H1 (cell line): ENCODE measurements at regions not wholly inside any gene's neighbourhood (a gene's known extent, or its start where the extent isn't known, plus 50 kb on each side); places are given as distances from the start of the nearest gene placed in this dataset.

ENCODE experiments used
- CTCF ChIA-PET: fragments of 300-600 bp; sonication (Branson Sonifier 250); formaldehyde crosslinking; loops from one replicate; lab custom pipeline; 2021; ENCODE audit not compliant: partially characterized antibody; lab: Charles Lee
- POLR2A ChIA-PET: fragments of 300-600 bp; sonication (Branson Sonifier 250); formaldehyde crosslinking; loops from one replicate; lab custom pipeline; 2021; ENCODE audit warnings: inconsistent platforms; ENCODE audit not compliant: partially characterized antibody; lab: Charles Lee
- DNase-seq, 2 experiments: peaks; one replicate each; pipeline versions ENCODE4 v3.0.0 to v3.0.0-alpha.2; 2010 to 2022; ENCODE audit warnings: low spot score in 2 of 2, low read depth in 1 of 2, mixed read lengths in 1 of 2
- FAIRE-seq: peaks from 2 replicates; lab custom pipeline; 2011; peaks lifted over from hg19 to GRCh38; lab: Jason Lieb, UNC
- H2AFZ ChIP-seq: 2 replicates; pipeline ENCODE4 v1.8.1; 2012; ENCODE audit warnings: low read length, inconsistent platforms
- H2AK5ac ChIP-seq: 2 replicates; pipeline ENCODE4 v1.6.1; 2013; ENCODE audit warnings: low read depth, low read length
- H2BK120ac ChIP-seq: replicated peaks from 2 replicates; pipeline ENCODE3; 2013; ENCODE audit warnings: low read depth, low read length, inconsistent platforms
- H2BK12ac ChIP-seq: 2 replicates; pipeline ENCODE4 v1.6.1; 2013; ENCODE audit warnings: low read depth, low read length
- H2BK15ac ChIP-seq: 2 replicates; pipeline ENCODE4 v1.6.1; 2013; ENCODE audit warnings: low read length
- H2BK20ac ChIP-seq: 2 replicates; pipeline ENCODE4 v1.6.1; 2013; ENCODE audit warnings: low read length
- H2BK5ac ChIP-seq: 2 replicates; pipeline ENCODE4 v1.6.1; 2013; ENCODE audit warnings: low read depth, low read length
- H3K14ac ChIP-seq: 2 replicates; pipeline ENCODE4 v1.6.1; 2013; ENCODE audit warnings: inconsistent platforms; ENCODE audit not compliant: insufficient read length
- H3K18ac ChIP-seq: 2 replicates; pipeline ENCODE4 v1.6.1; 2013; ENCODE audit warnings: low read length; ENCODE audit errors: extremely low read depth
- H3K23ac ChIP-seq: 2 replicates; pipeline ENCODE4 v1.6.1; 2013; ENCODE audit warnings: inconsistent platforms; ENCODE audit not compliant: insufficient read length
- H3K23me2 ChIP-seq: 2 replicates; pipeline ENCODE4 v1.6.1; 2013; ENCODE audit warnings: low read depth, low read length
- H3K27ac ChIP-seq: 2 replicates; pipeline ENCODE4 v1.6.1; 2011; ENCODE audit warnings: low read depth, low read length, inconsistent platforms
- H3K27me3 ChIP-seq, 4 experiments: replicated peaks in 1 of 4; 1 replicate in 1 of 4; 2 replicates in 3 of 4; pipeline versions ENCODE4 v1.6.1 to v1.8.1; 2011 to 2013; ENCODE audit warnings: low read length in 3 of 4, mild to moderate bottlenecking in 3 of 4, inconsistent platforms in 2 of 4, mixed read lengths in 2 of 4, moderate library complexity in 1 of 4; ENCODE audit not compliant: control insufficient read depth in 3 of 4, insufficient read depth in 3 of 4; ENCODE audit errors: extremely low read depth in 1 of 4
- H3K36me3 ChIP-seq, 4 experiments: 2 replicates each; pipeline versions ENCODE4 v1.6.1 to v1.8.1; 2011 to 2013; ENCODE audit warnings: mild to moderate bottlenecking in 4 of 4, low read length in 3 of 4, moderate library complexity in 2 of 4, control low read depth in 1 of 4, inconsistent platforms in 1 of 4; ENCODE audit not compliant: insufficient read depth in 4 of 4, control insufficient read depth in 2 of 4
- H3K4ac ChIP-seq: replicated peaks from 2 replicates; pipeline ENCODE3; 2013; ENCODE audit warnings: low read length, low read depth, mixed read lengths, inconsistent platforms; ENCODE audit not compliant: insufficient read length
- H3K4me1 ChIP-seq, 4 experiments: replicated peaks in 1 of 4; 1 replicate in 1 of 4; 2 replicates in 3 of 4; pipeline versions ENCODE4 v1.6.1 to v1.8.1; 2011 to 2013; ENCODE audit warnings: low read length in 3 of 4, inconsistent platforms in 2 of 4, mixed read lengths in 1 of 4; ENCODE audit not compliant: insufficient read depth in 4 of 4, control insufficient read depth in 3 of 4
- H3K4me2 ChIP-seq, 2 experiments: 2 replicates each; pipeline versions ENCODE4 v1.6.1 to v1.8.1; 2011 to 2013; ENCODE audit warnings: low read depth in 2 of 2, low read length in 2 of 2, control low read depth in 1 of 2, inconsistent platforms in 1 of 2, mild to moderate bottlenecking in 1 of 2; ENCODE audit not compliant: insufficient read depth in 1 of 2
- H3K4me3 ChIP-seq, 4 experiments: fragments of 200-600, 300-600 bp in 1 of 4; sonication (generic), shearing (Covaris generic), sonication (Bioruptor Twin) in 1 of 4; 2 replicates each; pipeline versions ENCODE4 v1.5.1 to v1.8.1; 2011 to 2016; ENCODE audit warnings: low read length in 4 of 4, low read depth in 3 of 4, control low read depth in 2 of 4, inconsistent platforms in 2 of 4, mild to moderate bottlenecking in 2 of 4, mixed read lengths in 1 of 4, moderate library complexity in 1 of 4; ENCODE audit not compliant: insufficient read depth in 2 of 4; ENCODE audit errors: extremely low read depth in 1 of 4
- H3K56ac ChIP-seq: replicated peaks from 2 replicates; pipeline ENCODE3; 2013; ENCODE audit warnings: low read depth, mild to moderate bottlenecking, mixed read lengths, low read length, inconsistent platforms; ENCODE audit not compliant: insufficient read length
- H3K79me1 ChIP-seq: 2 replicates; pipeline ENCODE4 v1.6.1; 2013; ENCODE audit warnings: low read depth, low read length, control low read depth
- H3K79me2 ChIP-seq, 2 experiments: 2 replicates each; pipeline versions ENCODE4 v1.6.1 to v1.8.1; 2012 to 2013; ENCODE audit warnings: low read length in 2 of 2, mild to moderate bottlenecking in 2 of 2, inconsistent platforms in 1 of 2; ENCODE audit not compliant: insufficient read depth in 2 of 2, control insufficient read depth in 1 of 2
- H3K9ac ChIP-seq, 4 experiments: replicated peaks in 1 of 4; 1 replicate in 1 of 4; 2 replicates in 3 of 4; pipeline versions ENCODE4 v1.6.1 to v1.8.1; 2011 to 2013; ENCODE audit warnings: low read depth in 3 of 4, low read length in 3 of 4, control low read depth in 2 of 4, mild to moderate bottlenecking in 2 of 4, moderate library complexity in 2 of 4, inconsistent platforms in 1 of 4; ENCODE audit errors: extremely low read depth in 1 of 4
- H3K9me3 ChIP-seq, 2 experiments: 2 replicates each; pipeline versions ENCODE4 v1.6.1 to v1.8.1; 2012 to 2013; ENCODE audit warnings: mild to moderate bottlenecking in 2 of 2, moderate library complexity in 2 of 2, control low read depth in 1 of 2, inconsistent platforms in 1 of 2, low read depth in 1 of 2, low read length in 1 of 2, mixed read lengths in 1 of 2; ENCODE audit not compliant: insufficient read depth in 2 of 2
- H4K20me1 ChIP-seq, 2 experiments: replicated peaks in 1 of 2; 2 replicates each; pipeline versions ENCODE3 to v1.8.1; 2011 to 2013; ENCODE audit warnings: inconsistent platforms in 2 of 2, low read length in 2 of 2, mild to moderate bottlenecking in 1 of 2; ENCODE audit not compliant: insufficient read depth in 2 of 2, control insufficient read depth in 1 of 2
- H4K5ac ChIP-seq: 2 replicates; pipeline ENCODE4 v1.6.1; 2013; ENCODE audit warnings: low read length, low read depth, mixed read lengths, inconsistent platforms; ENCODE audit not compliant: insufficient read length
- H4K8ac ChIP-seq: 2 replicates; pipeline ENCODE4 v1.8.0; 2013; ENCODE audit warnings: mild to moderate bottlenecking, moderate library complexity, low read length, inconsistent platforms; ENCODE audit not compliant: insufficient read depth; ENCODE audit errors: extremely low read depth
- H4K91ac ChIP-seq: replicated peaks from 2 replicates; pipeline ENCODE3; 2013; ENCODE audit warnings: low read length, mixed read lengths, inconsistent platforms; ENCODE audit not compliant: insufficient read length
- BACH1 ChIP-seq: IDR thresholded peaks from 2 replicates; pipeline ENCODE4 v1.6.1; 2012; ENCODE audit warnings: low read length, improper control_type of control experiment
- CTCF ChIP-seq, 3 experiments: IDR thresholded peaks; 1 replicate in 2 of 3; 2 replicates in 1 of 3; pipeline versions ENCODE4 v1.5.1 to v1.6.1; 2011; ENCODE audit warnings: low read length in 3 of 3, mild to moderate bottlenecking in 3 of 3, inconsistent platforms in 2 of 3, low read depth in 1 of 3, moderate library complexity in 1 of 3; ENCODE audit not compliant: insufficient read depth in 1 of 3; ENCODE audit errors: control extremely low read depth in 1 of 3
- EGR1 ChIP-seq: IDR thresholded peaks from 2 replicates; pipeline ENCODE4 v1.6.1; 2011; ENCODE audit warnings: low read depth, low read length, borderline replicate concordance
- HDAC2 ChIP-seq, 2 experiments: fragments of 300-600 bp in 1 of 2; sonication (generic) in 1 of 2; IDR thresholded peaks; 2 replicates each; pipeline ENCODE4 v1.6.1; 2011 to 2012; ENCODE audit warnings: low read depth in 2 of 2, low read length in 2 of 2, mild to moderate bottlenecking in 2 of 2, moderate library complexity in 2 of 2, borderline replicate concordance in 1 of 2, inconsistent platforms in 1 of 2
- HDAC6 ChIP-seq: IDR thresholded peaks from one replicate; pipeline ENCODE4 v1.7.1; 2012; ENCODE audit warnings: low read depth, mild to moderate bottlenecking, inconsistent platforms, low read length, moderate library complexity
- MAFK ChIP-seq: IDR thresholded peaks from 2 replicates; pipeline ENCODE4 v1.6.1; 2012; ENCODE audit warnings: low read depth, mild to moderate bottlenecking, improper control_type of control experiment, low read length
- PHF8 ChIP-seq: fragments of 200-600 bp; sonication (generic); conservative IDR thresholded peaks from 2 replicates; pipeline ENCODE4 v1.7.1; 2012; ENCODE audit warnings: low read depth, mild to moderate bottlenecking, inconsistent platforms, low read length, moderate library complexity
- RBBP5 ChIP-seq: IDR thresholded peaks from 2 replicates; pipeline ENCODE4 v1.7.1; 2012; ENCODE audit warnings: low read depth, mild to moderate bottlenecking, inconsistent platforms, low read length, moderate library complexity, borderline replicate concordance
- SP1 ChIP-seq: IDR thresholded peaks from 2 replicates; pipeline ENCODE4 v1.6.1; 2011; ENCODE audit warnings: low read depth, low read length
- TAF1 ChIP-seq: IDR thresholded peaks from 2 replicates; pipeline ENCODE4 v1.6.1; 2011; ENCODE audit warnings: mild to moderate bottlenecking, low read depth, low read length
- TAF7 ChIP-seq: optimal IDR thresholded peaks from 2 replicates; pipeline ENCODE3; 2011; ENCODE audit warnings: low read depth, mild to moderate bottlenecking, inconsistent platforms, low read length, moderate library complexity, borderline replicate concordance
- TCF12 ChIP-seq: IDR thresholded peaks from 2 replicates; pipeline ENCODE4 v1.6.1; 2011; ENCODE audit warnings: low read depth, mild to moderate bottlenecking, low read length
- WGBS, 2 experiments: shearing (Covaris generic) in 1 of 2; methylation state at CpG; one replicate each; pipeline versions ENCODE4 v1.1.6 to v1.1.7; 2013 to 2015; ENCODE audit warnings: low lambda C conversion rate in 2 of 2, mixed read lengths in 2 of 2, inconsistent platforms in 1 of 2, low coverage in 1 of 2, missing lambda C conversion rate in 1 of 2; ENCODE audit not compliant: insufficient replicate concordance in 2 of 2, insufficient coverage in 1 of 2, insufficient read length in 1 of 2; ENCODE audit errors: extremely low coverage in 1 of 2, missing lambda C conversion rate in 1 of 2; 5-methylcytosine and 5-hydroxymethylcytosine counted together
- TF ChIP-seq, protein P1 (sequence below): IDR thresholded peaks from 2 replicates; pipeline ENCODE4 v1.6.1; 2012; ENCODE audit warnings: inconsistent platforms

DNA sequence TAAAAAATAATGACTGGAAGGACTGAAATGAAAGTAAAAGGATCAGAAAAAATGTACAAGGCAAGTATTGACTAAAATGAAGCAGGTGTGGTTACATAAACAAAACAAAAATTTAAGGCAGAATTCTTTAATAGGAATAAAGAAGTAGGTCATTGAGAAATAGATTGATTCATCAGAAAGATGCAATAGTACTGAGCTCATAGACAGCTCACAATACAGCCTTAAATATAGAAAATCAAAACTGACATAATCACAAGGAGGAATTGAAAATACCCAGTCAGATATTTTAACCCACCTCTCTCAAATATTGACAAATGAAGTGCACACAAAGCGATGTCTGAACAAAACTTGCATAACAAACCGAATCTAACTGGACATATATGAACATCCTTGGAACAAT lies 366.8 kb upstream of the DPYD start:
- Histone ChIP-seq H3K4ac (no peak overlapping the region), H2AK5ac (no peak overlapping the region), H3K79me2 (no peaks in the 10 kb centered on the region), H3K4me1 (no peaks in the 10 kb centered on the region), H3K23ac (no peak overlapping the region), H4K91ac (no peak overlapping the region), H4K5ac (no peak overlapping the region), H3K79me1 (no peaks in the 10 kb centered on the region), H3K4me2 (no peak overlapping the region), H3K18ac (no peak overlapping the region), H3K56ac (no peak overlapping the region), H2BK20ac (no peak overlapping the region), H2AFZ (no peak overlapping the region), H3K36me3 (no peaks in the 10 kb centered on the region), H3K9me3 (no peaks in the 10 kb centered on the region), H2BK5ac (no peak overlapping the region), H3K4me3 (no peak overlapping the region), H2BK120ac (no peak overlapping the region), H3K27ac (no peak overlapping the region), H3K9ac (no peak overlapping the region), H4K20me1 (no peaks in the 10 kb centered on the region), H4K8ac (no peak overlapping the region), H2BK15ac (no peak overlapping the region), H2BK12ac (no peak overlapping the region), H3K27me3 (no peaks in the 10 kb centered on the region), H3K23me2 (no peaks in the 10 kb centered on the region), H3K14ac (no peak overlapping the region)
- FAIRE-seq: no peak
- WGBS, 2 experiments: 88% methylated on average over 2 of the region's 2 CpGs; no CpG with 5 or more reads in 1 of the 2 experiments
- DNase-seq: no peak
- ChIA-PET POLR2A (no interaction called here), CTCF (no interaction called here)
- TF ChIP-seq SP1 (no peak), MAFK (no peak), RBBP5 (no peak), TAF7 (no peak), TAF1 (no peak), HDAC2 (IDR thresholded peaks at IDR 0.05; ENCODE audit: borderline replicate concordance in 1 of 2, low read depth in 2 of 2, low read length in 2 of 2) (no peak), CTCF (IDR thresholded peaks at IDR 0.05; ENCODE audit: control extremely low read depth in 1 of 3, insufficient read depth in 1 of 3, low read depth in 1 of 3, low read length in 3 of 3) (no peak), TCF12 (no peak), BACH1 (no peak), PHF8 (no peak), EGR1 (no peak), HDAC6 (no peak)
- TF ChIP-seq, protein P1, sequence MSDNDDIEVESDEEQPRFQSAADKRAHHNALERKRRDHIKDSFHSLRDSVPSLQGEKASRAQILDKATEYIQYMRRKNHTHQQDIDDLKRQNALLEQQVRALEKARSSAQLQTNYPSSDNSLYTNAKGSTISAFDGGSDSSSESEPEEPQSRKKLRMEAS: no peak
